H1 (cell line): ENCODE measurements at regions not wholly inside any gene's neighbourhood (a gene's known extent, or its start where the extent isn't known, plus 50 kb on each side); places are given as distances from the start of the nearest gene placed in this dataset.

Experiments used
- CTCF ChIP-seq, 3 experiments: IDR thresholded peaks; 1 replicate in 2 of 3; 2 replicates in 1 of 3; pipeline versions ENCODE4 v1.5.1 to v1.6.1; 2011; ENCODE audit warnings: low read length in 3 of 3, mild to moderate bottlenecking in 3 of 3, inconsistent platforms in 2 of 3, low read depth in 1 of 3, moderate library complexity in 1 of 3; ENCODE audit not compliant: insufficient read depth in 1 of 3; ENCODE audit errors: control extremely low read depth in 1 of 3
- POLR2AphosphoS5 ChIP-seq: IDR thresholded peaks from 2 replicates; pipeline ENCODE4 v1.6.1; 2011; ENCODE audit warnings: low read depth, low read length
- RAD21 ChIP-seq, 2 experiments: IDR thresholded peaks in 1 of 2; conservative IDR thresholded peaks in 1 of 2; 2 replicates each; pipeline ENCODE4 v1.6.1; 2011; ENCODE audit warnings: low read depth in 2 of 2, low read length in 2 of 2, improper control_type of control experiment in 1 of 2, inconsistent platforms in 1 of 2, mild to moderate bottlenecking in 1 of 2, moderate library complexity in 1 of 2
- TEAD4 ChIP-seq: IDR thresholded peaks from 2 replicates; pipeline ENCODE4 v1.6.1; 2012; ENCODE audit warnings: low read depth, low read length, inconsistent platforms, mixed read lengths

- no peak for TF ChIP-seq TEAD4
- no peak for TF ChIP-seq CTCF (IDR thresholded peaks at IDR 0.05; ENCODE audit: control extremely low read depth in 1 of 3, insufficient read depth in 1 of 3, low read depth in 1 of 3, low read length in 3 of 3)
- no peak for TF ChIP-seq RAD21 (IDR thresholded peaks at IDR 0.05 in 1 of 2, conservative IDR thresholded peaks at IDR 0.05 in 1 of 2; ENCODE audit: low read depth in 2 of 2, low read length in 2 of 2)
- no peak for TF ChIP-seq POLR2AphosphoS5
Observed at GRCh38 chr5:67333171-67333570, 136.6 kb upstream of the CD180 start.
